MCF 10A (cell line): ENCODE measurements at regions not wholly inside any gene's neighbourhood (a gene's known extent, or its start where the extent isn't known, plus 50 kb on each side); places are given as distances from the start of the nearest gene placed in this dataset.

Experiments used
- BruUV-seq: library from RNA; stranded (reverse); fragments of 400-500 nt; replicated peaks from 2 replicates; lab custom pipeline; 2021; lab: Mats Ljungman, UMichigan
- CTCF ChIA-PET: fragments of 300-600 bp; sonication (Branson Sonifier 250); formaldehyde crosslinking; extraction: SDS; loops from one replicate; lab custom pipeline; 2021; ENCODE audit warnings: antibody characterized with exemption, inconsistent platforms; lab: Yijun Ruan, JAX
- POLR2A ChIA-PET: fragments of 300-600, 350-650 bp; sonication (Branson Sonifier 250); formaldehyde crosslinking; extraction: SDS; loops from one replicate; lab custom pipeline; 2020; ENCODE audit warnings: antibody characterized with exemption, inconsistent platforms; lab: Yijun Ruan, JAX
- DNase-seq: peaks from one replicate; pipeline ENCODE4 v3.0.0-alpha.2; 2018; ENCODE audit not compliant: unreplicated experiment
- H3K27ac Mint-ChIP-seq: one replicate; pipeline ENCODE4 v1.8.0; 2022; ENCODE audit warnings: mild to moderate bottlenecking, low read depth, mixed read lengths; ENCODE audit not compliant: unreplicated experiment
- H3K27me3 Mint-ChIP-seq: one replicate; pipeline ENCODE4 v1.8.0; 2022; ENCODE audit warnings: mixed read lengths; ENCODE audit not compliant: insufficient read depth, unreplicated experiment
- H3K36me3 Mint-ChIP-seq: one replicate; pipeline ENCODE4 v1.8.0; 2022; ENCODE audit warnings: mild to moderate bottlenecking, moderate library complexity, mixed read lengths; ENCODE audit not compliant: insufficient read depth, unreplicated experiment
- H3K4me1 Mint-ChIP-seq: one replicate; pipeline ENCODE4 v1.8.0; 2022; ENCODE audit warnings: mixed read lengths; ENCODE audit not compliant: insufficient read depth, unreplicated experiment
- H3K4me3 Mint-ChIP-seq: one replicate; pipeline ENCODE4 v1.8.0; 2022; ENCODE audit warnings: mild to moderate bottlenecking, moderate library complexity, mixed read lengths; ENCODE audit not compliant: unreplicated experiment
- H3K9me3 Mint-ChIP-seq: one replicate; pipeline ENCODE4 v1.8.0; 2022; ENCODE audit warnings: mixed read lengths; ENCODE audit not compliant: unreplicated experiment
- CTCF ChIP-seq: fragments of 200-600 bp; IDR thresholded peaks from one replicate; pipeline ENCODE4 v1.8.0; 2022; ENCODE audit warnings: antibody characterized with exemption, mild to moderate bottlenecking; ENCODE audit not compliant: unreplicated experiment
- intact Hi-C: fragments of 100-400 bp; cut with micrococcal nuclease; formaldehyde crosslinking; loops from 2 replicates; pipeline ENCODE4 v1.14.1; 2022

DNA sequence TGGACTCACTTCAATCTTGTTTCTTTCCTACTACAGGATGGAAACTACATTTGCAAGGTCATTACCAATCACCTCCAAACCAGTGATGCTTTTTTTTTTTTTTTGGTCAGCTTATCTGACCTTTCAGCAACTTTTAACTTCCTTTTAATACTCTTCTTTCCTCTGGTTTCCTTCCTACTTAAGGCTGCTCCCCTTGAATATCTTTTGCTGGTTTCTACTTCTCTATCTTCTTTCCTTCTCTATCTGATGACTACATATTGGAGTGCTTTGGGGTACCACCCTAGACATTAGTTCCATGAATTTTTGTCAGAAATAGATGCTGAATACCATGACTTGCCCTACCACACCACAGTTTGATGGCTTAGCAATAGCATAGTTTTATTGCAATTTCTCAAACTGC is 197.7 kb upstream of the DDHD1 start:
- Mint-ChIP-seq H3K36me3 (no peaks in the 10 kb centered on the region), H3K4me3 (no peak overlapping the region), H3K27ac (no peak overlapping the region), H3K9me3 (no peaks in the 10 kb centered on the region), H3K4me1 (peaks cover 7% of the 10 kb centered on the region), H3K27me3 (no peaks in the 10 kb centered on the region)
- TF ChIP-seq CTCF: no peak
- ChIA-PET CTCF (no interaction called here), POLR2A (no interaction called here)
- no peak for DNase-seq
- intact Hi-C loops: no loop called here
- no TSS peak for BruUV-seq

DNA sequence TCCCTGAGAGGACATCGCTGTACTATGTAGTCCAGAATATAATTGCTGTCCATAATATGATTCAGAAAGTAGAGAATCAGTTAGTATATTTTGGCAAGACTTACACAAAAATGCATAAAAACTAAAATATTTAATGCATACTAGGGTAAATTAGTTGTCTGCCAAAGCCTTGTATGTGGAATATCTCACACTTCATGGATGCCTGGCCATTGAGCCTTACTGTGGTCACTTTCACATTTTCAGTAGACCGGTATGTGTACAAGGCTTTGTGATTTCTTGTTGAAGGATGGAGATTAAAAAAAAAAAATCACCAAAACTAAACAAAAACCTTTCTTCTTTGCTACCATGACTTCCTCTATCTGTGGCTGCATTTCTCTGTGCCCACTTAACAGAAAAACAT is 197.3 kb upstream of the DDHD1 start:
- DNase-seq: no peak
- Mint-ChIP-seq H3K4me1 (peaks cover 3% of the 10 kb centered on the region), H3K27me3 (no peaks in the 10 kb centered on the region), H3K27ac (no peak overlapping the region), H3K9me3 (no peaks in the 10 kb centered on the region), H3K36me3 (no peaks in the 10 kb centered on the region), H3K4me3 (no peak overlapping the region)
- no peak for TF ChIP-seq CTCF
- intact Hi-C loops: no loop called here
- ChIA-PET CTCF (no interaction called here), POLR2A (interaction anchor here (0.7 kb wide), 1 partner anchor 612 kb away, joined by 3 read pairs; no protein-coding TSS in a partner anchor)
- BruUV-seq: no TSS peak

DNA sequence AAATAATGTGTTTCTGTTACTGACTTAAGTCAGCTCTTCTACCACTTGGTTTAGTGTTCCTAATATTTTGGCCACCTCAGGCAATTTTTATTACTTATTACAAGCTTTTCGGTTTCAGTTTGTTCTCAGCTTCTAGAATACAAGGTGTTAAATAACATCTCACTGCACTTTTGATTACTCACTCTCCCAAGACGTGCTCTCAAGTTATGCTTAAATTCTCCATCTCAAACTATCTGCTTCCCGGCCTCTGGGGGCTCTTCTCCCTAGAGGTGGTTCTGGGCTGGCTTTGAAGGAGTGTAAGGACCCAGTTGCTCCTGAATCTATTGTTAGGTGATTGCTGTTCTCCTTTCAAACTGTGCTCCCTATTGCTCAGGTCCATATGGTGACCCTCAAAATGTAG is 193.9 kb upstream of the DDHD1 start:
- POLR2A ChIA-PET: no interaction called here
- H3K4me1 Mint-ChIP-seq: no peaks in the 10 kb centered on the region
- no peaks in the 10 kb centered on the region for H3K9me3 Mint-ChIP-seq
- no TSS peak for BruUV-seq
- no peak overlapping the region for H3K4me3 Mint-ChIP-seq
- no peaks in the 10 kb centered on the region for H3K27me3 Mint-ChIP-seq
- no peak for DNase-seq
- intact Hi-C loops: no loop called here
- no peak overlapping the region for H3K27ac Mint-ChIP-seq
- no peak for TF ChIP-seq CTCF
- CTCF ChIA-PET: no interaction called here
- H3K36me3 Mint-ChIP-seq: no peaks in the 10 kb centered on the region

GRCh38 chr14:53341324-53341723 is 188.2 kb upstream of the DDHD1 start:
- ChIA-PET POLR2A (interaction anchor here (0.6 to 1.8 kb wide), 3 partner anchors 14 to 352 kb away, joined by 3 to 5 read pairs (median 3); no protein-coding TSS in a partner anchor), CTCF (no interaction called here)
- no peak overlapping the region for H3K4me3 Mint-ChIP-seq
- H3K4me1 Mint-ChIP-seq: peaks cover 12% of the 10 kb centered on the region
- intact Hi-C loops: no loop called here
- TF ChIP-seq CTCF: no peak
- no peak for DNase-seq
- no peaks in the 10 kb centered on the region for H3K9me3 Mint-ChIP-seq
- no peak overlapping the region for H3K27ac Mint-ChIP-seq
- BruUV-seq: no TSS peak
- no peaks in the 10 kb centered on the region for H3K27me3 Mint-ChIP-seq
- H3K36me3 Mint-ChIP-seq: no peaks in the 10 kb centered on the region
